HL-60 (cell line): ENCODE measurements at regions not wholly inside any gene's neighbourhood (a gene's known extent, or its start where the extent isn't known, plus 50 kb on each side); places are given as distances from the start of the nearest gene placed in this dataset.

Source experiments
- DNase-seq, 2 experiments: peaks; one replicate each; pipeline ENCODE4 v3.0.0-alpha.2; 2010 to 2020; ENCODE audit warnings: low read depth in 1 of 2, low spot score in 1 of 2
- H3K27ac ChIP-seq: fragments of 250-450 bp; sonication (Bioruptor Pico); replicated peaks from 2 replicates; pipeline ENCODE4 v1.5.1; 2020; ENCODE audit warnings: mild to moderate bottlenecking, moderate library complexity
- H3K27me3 ChIP-seq: fragments of 250-450 bp; sonication (Bioruptor Pico); 2 replicates; pipeline ENCODE4 v1.5.1; 2021; ENCODE audit warnings: mild to moderate bottlenecking, moderate library complexity; ENCODE audit not compliant: insufficient read depth, poor library complexity, severe bottlenecking
- H3K4me3 ChIP-seq: replicated peaks from 2 replicates; pipeline ENCODE4 v1.5.1; 2011; ENCODE audit warnings: mild to moderate bottlenecking, control low read depth, low read length; ENCODE audit not compliant: insufficient read depth
- CTCF ChIP-seq: IDR thresholded peaks from one replicate; pipeline ENCODE4 v1.5.1; 2011; ENCODE audit warnings: low read length, control low read depth, inconsistent platforms; ENCODE audit not compliant: insufficient read depth
- GABPA ChIP-seq: IDR thresholded peaks from 2 replicates; pipeline ENCODE4 v1.6.1; 2012; ENCODE audit warnings: low read depth
- POLR2AphosphoS5 ChIP-seq: IDR thresholded peaks from 2 replicates; pipeline ENCODE4 v1.6.1; 2012; ENCODE audit warnings: low read depth
- REST ChIP-seq: IDR thresholded peaks from 2 replicates; pipeline ENCODE4 v1.6.1; 2012; ENCODE audit warnings: low read depth; ENCODE audit not compliant: insufficient replicate concordance
- SPI1 ChIP-seq: IDR thresholded peaks from 2 replicates; pipeline ENCODE4 v1.6.1; 2012; ENCODE audit warnings: low read depth, mild to moderate bottlenecking, borderline replicate concordance

- Histone ChIP-seq H3K27me3 (no peaks in the 10 kb centered on the region), H3K4me3 (no peak overlapping the region), H3K27ac (no peak overlapping the region)
- TF ChIP-seq REST (no peak), SPI1 (no peak), CTCF (no peak), POLR2AphosphoS5 (no peak), GABPA (no peak)
- no peak for DNase-seq
Observed at GRCh38 chr3:191005790-191006189, 143.3 kb upstream of the GMNC start.

- Histone ChIP-seq H3K4me3 (no peak overlapping the region), H3K27ac (no peak overlapping the region), H3K27me3 (no peaks in the 10 kb centered on the region)
- no peak for TF ChIP-seq GABPA
- TF ChIP-seq CTCF, result no peak
- no peak for TF ChIP-seq SPI1
- TF ChIP-seq REST, result no peak
- no peak for TF ChIP-seq POLR2AphosphoS5
- DNase-seq, result no peak
Observed at GRCh38 chr3:191003742-191004141, 141.2 kb upstream of the GMNC start.

- no peak for DNase-seq
- Histone ChIP-seq H3K27ac (no peak overlapping the region), H3K4me3 (no peak overlapping the region), H3K27me3 (peaks cover 2% of the 10 kb centered on the region)
- TF ChIP-seq GABPA (no peak), REST (no peak), POLR2AphosphoS5 (no peak), CTCF (no peak), SPI1 (no peak)
Observed at GRCh38 chr3:190996181-190996775, 133.8 kb upstream of the GMNC start.
